ENCODE measurements at regions not wholly inside any gene's neighbourhood (a gene's known extent, or its start where the extent isn't known, plus 50 kb on each side); places are given as distances from the start of the nearest gene placed in this dataset.

- no peak for DNase-seq (ENCODE audit: low spot score)
Measured at GRCh38 chr4:147425019-147425418, 55.9 kb upstream of the EDNRA start.

GRCh38 chr4:147428583-147428982 is 52.3 kb upstream of the EDNRA start:
- no peak for DNase-seq (ENCODE audit: low spot score)

GRCh38 chr4:147430111-147430510 is 50.8 kb upstream of the EDNRA start:
- no peak for DNase-seq (ENCODE audit: low spot score)
